ENCODE measurements at regions not wholly inside any gene's neighbourhood (a gene's known extent, or its start where the extent isn't known, plus 50 kb on each side); places are given as distances from the start of the nearest gene placed in this dataset.

DNA sequence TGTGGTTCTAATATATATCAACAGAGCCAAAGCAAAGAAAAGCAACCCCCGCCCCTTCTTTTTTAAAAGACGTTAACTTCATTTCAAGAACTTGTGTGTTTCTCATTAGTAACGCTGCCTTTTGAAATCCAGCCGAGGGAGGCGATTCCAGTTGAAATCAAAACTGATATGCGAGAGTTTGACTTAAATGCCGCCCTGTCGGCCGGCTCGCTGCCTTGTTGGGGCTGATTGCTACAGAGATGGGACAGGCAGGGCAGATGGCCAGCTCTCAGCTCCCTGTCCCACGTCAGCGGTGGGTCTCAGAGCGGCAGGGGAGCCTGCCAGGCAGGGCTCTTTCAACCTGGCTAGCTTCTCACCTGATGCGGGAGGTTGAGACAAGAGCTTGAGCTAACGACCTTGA, 51.9 kb upstream of the ALX4 start:
- TF ChIP-seq CTCF (optimal IDR thresholded peaks at IDR 0.05 in 1 of 3, IDR thresholded peaks at IDR 0.05 in 1 of 3, conservative IDR thresholded peaks at IDR 0.05 in 1 of 3; ENCODE audit: extremely low read depth in 1 of 3, insufficient read depth in 2 of 3, low read length in 3 of 3): no peak
- TF ChIP-seq EZH2 (IDR thresholded peaks at IDR 0.05; ENCODE audit: low read length): no peak
